HFF-Myc (cell line): ENCODE measurements at regions not wholly inside any gene's neighbourhood (a gene's known extent, or its start where the extent isn't known, plus 50 kb on each side); places are given as distances from the start of the nearest gene placed in this dataset.
A peak's percentile ranks its signal among the peaks of the same experiment; 100 is the strongest.

ENCODE experiments used
- DNase-seq: peaks from one replicate; pipeline ENCODE4 v3.0.0-alpha.2; 2011; ENCODE audit warnings: low read depth; ENCODE audit errors: extremely low read depth
- H3K4me3 ChIP-seq: replicated peaks from 2 replicates; pipeline ENCODE4 v1.5.1; 2011; ENCODE audit warnings: low read depth, mild to moderate bottlenecking, control low read depth, low read length
- CTCF ChIP-seq: IDR thresholded peaks from 2 replicates; pipeline ENCODE4 v1.5.1; 2012; ENCODE audit warnings: mild to moderate bottlenecking, low read depth, low read length, control low read depth; ENCODE audit errors: missing control alignments

- peak; percentile 30 for TF ChIP-seq CTCF
- no peak overlapping the region for H3K4me3 ChIP-seq
- peak; percentile 30 for DNase-seq
Measured at GRCh38 chr3:24640330-24640877, 145.8 kb upstream of the THRB start.

DNA sequence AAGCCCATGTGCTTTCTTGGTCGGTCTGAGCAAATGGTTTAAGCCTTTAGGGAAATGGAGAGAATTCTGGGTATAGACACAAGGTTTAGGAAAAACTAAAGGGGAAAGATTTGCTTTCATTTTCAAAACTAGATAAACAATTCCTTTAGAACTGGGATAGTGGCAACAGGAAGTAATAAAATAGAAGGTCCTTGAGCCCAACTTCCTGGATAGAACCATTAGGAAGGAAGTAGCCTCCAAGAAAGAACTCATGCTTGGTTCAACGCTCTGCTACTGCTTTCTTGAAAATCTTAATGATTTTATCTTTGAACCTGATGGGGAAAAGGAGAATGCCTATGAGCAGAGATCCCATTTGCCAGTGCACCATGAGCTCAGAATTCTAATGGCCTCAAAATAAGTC is 147.0 kb upstream of the THRB start:
- no peak for TF ChIP-seq CTCF
- H3K4me3 ChIP-seq, result no peak overlapping the region
- no peak for DNase-seq

DNA sequence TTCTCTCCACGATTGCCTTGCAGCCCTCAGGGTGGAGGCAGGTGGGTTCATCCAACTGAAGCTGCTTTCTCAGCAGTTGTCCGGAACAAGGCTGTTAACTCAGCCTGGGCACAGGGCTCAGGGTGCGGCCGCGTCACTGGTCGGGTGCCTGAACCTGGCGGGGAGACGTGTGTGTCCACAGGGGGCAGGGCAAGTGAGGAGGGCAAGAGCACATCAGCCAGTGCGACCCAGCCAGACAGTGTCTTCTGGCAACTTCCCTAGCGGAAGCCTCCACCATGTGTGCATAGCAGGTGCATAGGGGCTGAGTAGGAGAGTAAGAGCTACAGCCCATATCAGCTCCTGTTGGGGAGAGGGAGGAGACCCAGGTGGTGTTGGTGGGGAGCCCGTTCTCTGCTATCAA is 150.4 kb upstream of the THRB start:
- no peak for DNase-seq
- H3K4me3 ChIP-seq, result no peak overlapping the region
- no peak for TF ChIP-seq CTCF

GRCh38 chr3:24646790-24647189 is 152.1 kb upstream of the THRB start:
- DNase-seq, result no peak
- H3K4me3 ChIP-seq, result no peak overlapping the region
- no peak for TF ChIP-seq CTCF

DNA sequence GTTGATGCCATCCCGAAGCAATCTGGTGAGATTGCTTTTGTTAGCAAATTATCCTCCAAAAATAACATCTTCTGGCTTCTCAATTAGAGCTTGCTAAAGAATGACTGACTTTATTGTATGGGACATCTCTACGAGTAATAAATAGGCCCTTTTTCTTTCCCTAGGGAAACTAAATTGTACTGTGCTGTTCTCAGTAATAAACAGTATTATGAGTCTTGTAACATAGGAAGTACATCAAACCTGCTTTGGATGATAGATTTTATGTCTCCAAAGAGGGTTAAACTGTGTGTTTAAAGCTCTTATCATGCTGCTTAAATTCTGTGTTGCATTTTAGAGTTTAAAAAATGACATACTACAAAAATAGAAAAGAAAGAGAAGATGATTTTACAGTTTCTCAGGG is 153.4 kb upstream of the THRB start:
- TF ChIP-seq CTCF, result no peak
- no peak overlapping the region for H3K4me3 ChIP-seq
- DNase-seq, result no peak

DNA sequence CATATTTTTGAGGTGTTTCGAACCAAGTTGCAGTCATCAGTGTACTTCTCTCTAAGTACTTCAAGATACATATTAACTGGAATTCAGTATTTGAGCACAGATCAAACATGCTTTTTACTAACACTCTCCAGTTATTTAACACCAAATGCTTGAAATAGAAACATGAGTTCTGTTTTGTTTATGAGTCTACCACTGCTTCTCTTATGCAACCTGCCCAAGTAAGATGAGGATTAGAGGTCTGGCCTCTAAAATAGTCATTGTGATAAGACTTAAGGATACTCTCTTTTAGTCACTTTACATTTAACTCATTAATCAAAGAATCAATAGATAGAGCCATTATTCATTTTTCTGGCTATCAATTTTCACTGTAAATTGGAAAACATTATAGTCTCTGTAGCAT is 156.2 kb upstream of the THRB start:
- no peak for TF ChIP-seq CTCF
- no peak overlapping the region for H3K4me3 ChIP-seq
- no peak for DNase-seq

- no peak overlapping the region for H3K4me3 ChIP-seq
- TF ChIP-seq CTCF, result no peak
- DNase-seq, result no peak
Measured at GRCh38 chr3:24657870-24658510, 163.3 kb upstream of the THRB start.
